Gastroesophageal sphincter (tissue), 3 donors: ENCODE measurements at regions not wholly inside any gene's neighbourhood (a gene's known extent, or its start where the extent isn't known, plus 50 kb on each side); places are given as distances from the start of the nearest gene placed in this dataset.

Source experiments
- EP300 ChIP-seq: sonication (generic); formaldehyde crosslinking; IDR thresholded peaks from one replicate; pipeline ENCODE4 v1.6.1; 2017; ENCODE audit warnings: antibody characterized with exemption, mild to moderate bottlenecking
- POLR2A ChIP-seq, 2 donors: fragments of 450-650 bp; IDR thresholded peaks; one replicate each; pipeline ENCODE4 v1.6.1; 2017; ENCODE audit warnings: antibody characterized with exemption in 2 of 2, mild to moderate bottlenecking in 2 of 2, moderate library complexity in 1 of 2
- POLR2AphosphoS5 ChIP-seq: sonication (generic); formaldehyde crosslinking; IDR thresholded peaks from one replicate; pipeline ENCODE4 v1.6.1; 2017; ENCODE audit warnings: antibody characterized with exemption
- TF ChIP-seq, protein P1 (sequence below), 4 experiments: fragments of 200-600 bp in 2 of 4; fragments of 450-650 bp in 2 of 4; sonication (generic) in 1 of 4; IDR thresholded peaks; one replicate each; pipeline ENCODE4 v1.5.1; 2017 to 2019; ENCODE audit warnings: antibody characterized with exemption in 4 of 4, mild to moderate bottlenecking in 2 of 4, moderate library complexity in 2 of 4

DNA sequence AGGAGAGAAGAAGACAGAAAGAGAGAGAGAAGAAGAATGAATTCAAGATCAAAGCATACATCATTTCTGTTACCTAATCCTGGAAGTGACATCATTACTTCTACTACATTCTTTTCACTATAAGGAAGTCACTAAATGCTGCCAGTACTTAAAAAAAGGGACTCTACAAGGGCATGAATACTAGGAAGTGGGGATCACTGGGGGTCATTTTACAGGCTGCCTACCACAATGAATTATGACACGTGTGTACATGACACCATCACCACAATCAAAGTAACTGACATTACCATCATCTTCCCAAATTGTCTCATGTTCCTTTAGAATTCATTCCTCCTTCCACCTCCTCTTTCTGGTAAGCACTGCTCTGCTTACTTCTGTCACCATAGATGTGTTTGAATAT lies 227.0 kb downstream of the CPE start:
- TF ChIP-seq, protein P1, sequence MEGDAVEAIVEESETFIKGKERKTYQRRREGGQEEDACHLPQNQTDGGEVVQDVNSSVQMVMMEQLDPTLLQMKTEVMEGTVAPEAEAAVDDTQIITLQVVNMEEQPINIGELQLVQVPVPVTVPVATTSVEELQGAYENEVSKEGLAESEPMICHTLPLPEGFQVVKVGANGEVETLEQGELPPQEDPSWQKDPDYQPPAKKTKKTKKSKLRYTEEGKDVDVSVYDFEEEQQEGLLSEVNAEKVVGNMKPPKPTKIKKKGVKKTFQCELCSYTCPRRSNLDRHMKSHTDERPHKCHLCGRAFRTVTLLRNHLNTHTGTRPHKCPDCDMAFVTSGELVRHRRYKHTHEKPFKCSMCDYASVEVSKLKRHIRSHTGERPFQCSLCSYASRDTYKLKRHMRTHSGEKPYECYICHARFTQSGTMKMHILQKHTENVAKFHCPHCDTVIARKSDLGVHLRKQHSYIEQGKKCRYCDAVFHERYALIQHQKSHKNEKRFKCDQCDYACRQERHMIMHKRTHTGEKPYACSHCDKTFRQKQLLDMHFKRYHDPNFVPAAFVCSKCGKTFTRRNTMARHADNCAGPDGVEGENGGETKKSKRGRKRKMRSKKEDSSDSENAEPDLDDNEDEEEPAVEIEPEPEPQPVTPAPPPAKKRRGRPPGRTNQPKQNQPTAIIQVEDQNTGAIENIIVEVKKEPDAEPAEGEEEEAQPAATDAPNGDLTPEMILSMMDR (IDR thresholded peaks at IDR 0.05) = no peak
- TF ChIP-seq POLR2A (IDR thresholded peaks at IDR 0.05) (no peak), EP300 (no peak), POLR2AphosphoS5 (no peak)
